SU-DHL-6 (cell line): ENCODE measurements at regions not wholly inside any gene's neighbourhood (a gene's known extent, or its start where the extent isn't known, plus 50 kb on each side); places are given as distances from the start of the nearest gene placed in this dataset.

ENCODE experiments used
- H2AFZ ChIP-seq: fragments of 200-600 bp; sonication (generic); 2 replicates; pipeline ENCODE4 v1.6.1; 2014; ENCODE audit warnings: low read depth, mild to moderate bottlenecking, moderate library complexity, mixed read lengths, antibody characterized with exemption, low read length; ENCODE audit not compliant: severe bottlenecking
- H3F3A ChIP-seq: fragments of 200-600 bp; shearing (Covaris generic); 2 replicates; pipeline ENCODE4 v1.6.0; 2016; ENCODE audit warnings: antibody characterized with exemption, mild to moderate bottlenecking; ENCODE audit not compliant: insufficient read depth
- H3K27ac ChIP-seq: fragments of 200-600 bp; sonication (generic); 2 replicates; pipeline ENCODE4 v1.5.1; 2016; ENCODE audit warnings: low read depth, mild to moderate bottlenecking, low read length, moderate library complexity, mixed read lengths
- H3K27me3 ChIP-seq: fragments of 200-600 bp; sonication (generic), shearing (Covaris generic); 2 replicates; pipeline ENCODE4 v1.6.0; 2014; ENCODE audit warnings: mild to moderate bottlenecking, low read length
- H3K36me3 ChIP-seq: fragments of 200-600 bp; sonication (generic); 2 replicates; pipeline ENCODE4 v1.6.1; 2014; ENCODE audit warnings: mild to moderate bottlenecking, low read length, mixed read lengths
- H3K4me2 ChIP-seq: fragments of 300-600, 200-600 bp; shearing (Covaris generic), sonication (generic); 2 replicates; pipeline ENCODE4 v1.6.0; 2014; ENCODE audit warnings: low read length, low read depth, mild to moderate bottlenecking; ENCODE audit not compliant: poor library complexity, severe bottlenecking
- H3K4me3 ChIP-seq: fragments of 200-600 bp; sonication (generic); 2 replicates; pipeline ENCODE4 v1.5.1; 2014; ENCODE audit warnings: antibody characterized with exemption, low read length, mild to moderate bottlenecking, mixed read lengths; ENCODE audit not compliant: insufficient read depth, poor library complexity, severe bottlenecking
- H3K79me2 ChIP-seq: fragments of 200-600 bp; sonication (generic); 2 replicates; pipeline ENCODE4 v1.6.1; 2014; ENCODE audit warnings: mild to moderate bottlenecking, low read length, moderate library complexity; ENCODE audit not compliant: insufficient read depth
- H3K9ac ChIP-seq: fragments of 200-600 bp; sonication (generic); 2 replicates; pipeline ENCODE4 v1.7.0; 2014; ENCODE audit warnings: mild to moderate bottlenecking, low read length
- H3K9me2 ChIP-seq: fragments of 200-600 bp; sonication (generic); replicated peaks from 2 replicates; pipeline ENCODE4 v1.6.1; 2014; ENCODE audit warnings: low read length; ENCODE audit not compliant: insufficient read depth
- H3K9me3 ChIP-seq: fragments of 200-600 bp; sonication (generic); 2 replicates; pipeline ENCODE4 v1.6.1; 2014; ENCODE audit warnings: low read length, mixed read lengths; ENCODE audit not compliant: insufficient read depth
- H4K20me1 ChIP-seq: fragments of 200-600 bp; sonication (generic); 2 replicates; pipeline ENCODE4 v1.6.1; 2014; ENCODE audit warnings: low read depth, mild to moderate bottlenecking, antibody characterized with exemption, low read length, moderate library complexity, mixed read lengths
- EZH2phosphoT487 ChIP-seq: fragments of 200-600 bp; sonication (generic), shearing (Covaris generic); conservative IDR thresholded peaks from 2 replicates; pipeline ENCODE4 v1.6.1; 2018; ENCODE audit warnings: mild to moderate bottlenecking, antibody characterized with exemption, low read length, moderate library complexity, mixed read lengths
- TF ChIP-seq, protein P1 (sequence below): fragments of 200-600 bp; sonication (generic); IDR thresholded peaks from one replicate; pipeline ENCODE4 v1.5.1; 2017; ENCODE audit warnings: antibody characterized with exemption, mild to moderate bottlenecking, low read length, moderate library complexity; ENCODE audit not compliant: insufficient read depth, poor library complexity, severe bottlenecking

DNA sequence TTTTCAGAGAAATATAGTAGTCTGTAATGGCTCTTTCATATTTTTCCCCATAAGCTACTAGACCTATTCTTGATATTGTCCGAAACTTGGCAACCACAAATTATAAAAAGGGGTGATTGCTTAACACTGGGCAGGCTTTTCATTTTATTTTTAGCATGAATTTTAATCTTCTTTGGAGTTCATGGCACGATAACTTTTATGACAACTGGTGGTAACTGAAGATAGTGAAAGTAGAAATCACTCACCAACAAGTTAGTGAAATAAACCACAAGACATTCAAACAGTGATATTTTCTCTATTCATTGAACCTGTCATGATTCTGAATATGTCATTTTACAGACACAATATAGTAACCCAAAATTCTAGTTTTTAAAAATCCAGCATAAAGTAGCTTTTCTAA lies 213.9 kb downstream of the PRDM9 start:
- H3K79me2 ChIP-seq, result no peaks in the 10 kb centered on the region
- peak overlapping the region; percentile 25; the same call in 1 of the 2 replicates for H3K9ac ChIP-seq
- TF ChIP-seq EZH2phosphoT487, result no peak
- TF ChIP-seq, protein P1, sequence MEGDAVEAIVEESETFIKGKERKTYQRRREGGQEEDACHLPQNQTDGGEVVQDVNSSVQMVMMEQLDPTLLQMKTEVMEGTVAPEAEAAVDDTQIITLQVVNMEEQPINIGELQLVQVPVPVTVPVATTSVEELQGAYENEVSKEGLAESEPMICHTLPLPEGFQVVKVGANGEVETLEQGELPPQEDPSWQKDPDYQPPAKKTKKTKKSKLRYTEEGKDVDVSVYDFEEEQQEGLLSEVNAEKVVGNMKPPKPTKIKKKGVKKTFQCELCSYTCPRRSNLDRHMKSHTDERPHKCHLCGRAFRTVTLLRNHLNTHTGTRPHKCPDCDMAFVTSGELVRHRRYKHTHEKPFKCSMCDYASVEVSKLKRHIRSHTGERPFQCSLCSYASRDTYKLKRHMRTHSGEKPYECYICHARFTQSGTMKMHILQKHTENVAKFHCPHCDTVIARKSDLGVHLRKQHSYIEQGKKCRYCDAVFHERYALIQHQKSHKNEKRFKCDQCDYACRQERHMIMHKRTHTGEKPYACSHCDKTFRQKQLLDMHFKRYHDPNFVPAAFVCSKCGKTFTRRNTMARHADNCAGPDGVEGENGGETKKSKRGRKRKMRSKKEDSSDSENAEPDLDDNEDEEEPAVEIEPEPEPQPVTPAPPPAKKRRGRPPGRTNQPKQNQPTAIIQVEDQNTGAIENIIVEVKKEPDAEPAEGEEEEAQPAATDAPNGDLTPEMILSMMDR, result no peak
- no peaks in the 10 kb centered on the region for H3F3A ChIP-seq
- H3K27me3 ChIP-seq, result no peaks in the 10 kb centered on the region
- H4K20me1 ChIP-seq, result no peaks in the 10 kb centered on the region
- H3K4me2 ChIP-seq, result peak overlapping the region; percentile 60
- no peaks in the 10 kb centered on the region for H3K9me3 ChIP-seq
- no peaks in the 10 kb centered on the region for H3K9me2 ChIP-seq
- H2AFZ ChIP-seq, result peak overlapping the region; percentile 68
- H3K36me3 ChIP-seq, result no peaks in the 10 kb centered on the region; the same call in 1 of the 2 replicates
- H3K4me3 ChIP-seq, result peak overlapping the region; percentile 43
- H3K27ac ChIP-seq, result peak overlapping the region; percentile 49; the same call in 1 of the 2 replicates

DNA sequence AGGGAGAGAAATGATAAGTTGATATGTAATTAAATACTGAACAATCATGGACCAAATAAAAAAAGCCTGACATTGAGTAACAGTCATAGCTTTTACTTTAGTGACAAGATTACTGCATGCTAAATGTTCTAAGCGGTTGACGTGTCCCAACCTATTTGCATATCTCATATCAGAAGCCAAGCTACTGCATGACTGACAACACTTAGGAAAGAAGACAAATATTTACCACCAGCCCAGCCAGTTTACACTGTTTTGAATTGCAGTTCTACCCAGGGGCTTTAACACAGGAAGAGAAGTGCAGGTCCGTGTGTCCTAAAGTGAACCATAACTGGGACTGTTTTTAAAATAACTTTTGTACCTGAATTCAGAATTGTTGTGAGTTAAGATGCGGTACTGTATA lies 219.9 kb downstream of the PRDM9 start:
- Histone ChIP-seq H2AFZ (no peak overlapping the region), H4K20me1 (no peaks in the 10 kb centered on the region), H3K9me3 (no peaks in the 10 kb centered on the region), H3K4me3 (no peak overlapping the region), H3K27me3 (no peaks in the 10 kb centered on the region), H3K4me2 (no peak overlapping the region), H3K9ac (no peak overlapping the region), H3K79me2 (no peaks in the 10 kb centered on the region), H3K36me3 (no peaks in the 10 kb centered on the region), H3F3A (no peaks in the 10 kb centered on the region), H3K27ac (no peak overlapping the region), H3K9me2 (no peaks in the 10 kb centered on the region)
- TF ChIP-seq, protein P1, result no peak
- no peak for TF ChIP-seq EZH2phosphoT487

DNA sequence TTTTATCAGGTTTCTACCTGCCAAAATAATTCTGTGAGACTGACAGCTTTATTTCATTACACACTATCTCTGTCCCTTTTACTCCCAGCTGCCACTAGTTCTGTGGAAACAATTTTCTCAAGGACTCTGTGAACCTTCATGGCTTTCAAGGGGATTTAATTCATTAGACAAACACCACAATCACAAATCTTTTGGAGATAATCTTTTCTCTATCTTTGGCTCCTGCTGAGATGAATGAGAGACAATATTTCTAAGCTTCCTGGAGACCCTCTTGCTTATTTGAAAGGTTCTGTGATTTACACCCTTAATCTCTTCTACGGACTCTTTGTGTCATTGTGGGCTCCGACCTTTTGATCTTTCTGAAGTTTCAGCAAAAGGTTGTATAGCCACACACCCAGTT lies 222.6 kb downstream of the PRDM9 start:
- no peaks in the 10 kb centered on the region for H3K9me2 ChIP-seq
- TF ChIP-seq EZH2phosphoT487, result no peak
- TF ChIP-seq, protein P1, result no peak
- H3K27ac ChIP-seq, result no peak overlapping the region
- H2AFZ ChIP-seq, result no peak overlapping the region
- no peak overlapping the region for H3K4me3 ChIP-seq
- no peaks in the 10 kb centered on the region for H3K27me3 ChIP-seq
- no peaks in the 10 kb centered on the region for H3K36me3 ChIP-seq
- no peaks in the 10 kb centered on the region for H3K9me3 ChIP-seq
- no peaks in the 10 kb centered on the region for H3K79me2 ChIP-seq
- no peaks in the 10 kb centered on the region for H3F3A ChIP-seq
- H3K9ac ChIP-seq, result no peak overlapping the region
- no peaks in the 10 kb centered on the region for H4K20me1 ChIP-seq
- no peak overlapping the region for H3K4me2 ChIP-seq
